ENCODE measurements at regions not wholly inside any gene's neighbourhood (a gene's known extent, or its start where the extent isn't known, plus 50 kb on each side); places are given as distances from the start of the nearest gene placed in this dataset.

GRCh38 chr3:124209426-124209825 is 217.5 kb upstream of the ROPN1 start:
- TF ChIP-seq CTCF (conservative IDR thresholded peaks at IDR 0.05) = no peak
- no peak overlapping the region for H3K27ac ChIP-seq

GRCh38 chr3:124210899-124211298 is 219.0 kb upstream of the ROPN1 start:
- TF ChIP-seq CTCF (conservative IDR thresholded peaks at IDR 0.05) = no peak
- no peak overlapping the region for H3K27ac ChIP-seq

DNA sequence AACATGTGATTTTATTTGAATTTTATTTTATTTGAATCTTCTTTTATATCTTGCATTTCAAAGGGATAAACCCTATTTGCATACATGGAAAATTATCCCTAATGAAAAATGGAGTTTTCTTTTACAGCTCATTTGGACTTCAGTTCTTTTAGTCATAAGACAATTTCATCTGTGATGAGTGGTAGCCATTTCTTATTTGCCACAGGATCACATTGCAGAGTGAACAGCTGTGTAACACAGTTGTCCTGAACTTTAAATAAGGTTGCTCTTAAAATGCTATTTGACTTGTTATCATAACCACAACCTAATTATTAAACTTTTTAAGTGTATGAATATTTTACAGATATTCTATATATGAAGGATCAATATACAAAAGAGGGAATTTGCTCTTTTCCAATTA is 221.7 kb upstream of the ROPN1 start:
- no peak for TF ChIP-seq CTCF (conservative IDR thresholded peaks at IDR 0.05)
- H3K27ac ChIP-seq = no peak overlapping the region

GRCh38 chr3:124217542-124217941 is 225.6 kb upstream of the ROPN1 start:
- TF ChIP-seq CTCF (conservative IDR thresholded peaks at IDR 0.05) = no peak
- no peak overlapping the region for H3K27ac ChIP-seq

DNA sequence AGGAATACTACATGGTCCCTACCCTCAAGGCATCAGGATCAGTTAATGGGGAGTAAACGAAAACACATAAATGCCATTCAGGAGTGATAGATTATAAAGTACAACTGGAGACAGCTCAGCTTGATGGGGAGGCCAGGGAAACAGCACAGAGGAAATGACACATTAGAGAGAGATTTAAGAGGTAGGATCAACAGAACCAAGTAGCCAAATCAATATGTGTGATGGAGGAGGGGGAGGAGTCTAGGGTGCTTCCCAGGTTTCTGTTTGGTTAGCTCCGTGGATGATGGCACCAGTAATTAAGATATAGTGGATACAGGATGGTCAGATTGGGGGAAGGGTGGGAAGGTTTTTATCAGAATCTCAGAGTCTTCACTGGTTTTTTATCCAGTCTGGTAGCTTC is 229.5 kb upstream of the ROPN1 start:
- TF ChIP-seq CTCF (conservative IDR thresholded peaks at IDR 0.05) = no peak
- H3K27ac ChIP-seq = no peak overlapping the region

GRCh38 chr3:124223853-124224252 is 231.9 kb upstream of the ROPN1 start:
- no peak overlapping the region for H3K27ac ChIP-seq
- no peak for TF ChIP-seq CTCF (conservative IDR thresholded peaks at IDR 0.05)

- H3K27ac ChIP-seq = no peak overlapping the region
- no peak for TF ChIP-seq CTCF (conservative IDR thresholded peaks at IDR 0.05)
These were observed 235.3 kb upstream of the ROPN1 start for GRCh38 chr3:124227150-124227630.

- no peak for TF ChIP-seq CTCF (conservative IDR thresholded peaks at IDR 0.05)
- H3K27ac ChIP-seq = no peak overlapping the region
These were observed 237.5 kb upstream of the ROPN1 start for GRCh38 chr3:124229420-124229819.
